ENCODE measurements at regions not wholly inside any gene's neighbourhood (a gene's known extent, or its start where the extent isn't known, plus 50 kb on each side); places are given as distances from the start of the nearest gene placed in this dataset.

DNA sequence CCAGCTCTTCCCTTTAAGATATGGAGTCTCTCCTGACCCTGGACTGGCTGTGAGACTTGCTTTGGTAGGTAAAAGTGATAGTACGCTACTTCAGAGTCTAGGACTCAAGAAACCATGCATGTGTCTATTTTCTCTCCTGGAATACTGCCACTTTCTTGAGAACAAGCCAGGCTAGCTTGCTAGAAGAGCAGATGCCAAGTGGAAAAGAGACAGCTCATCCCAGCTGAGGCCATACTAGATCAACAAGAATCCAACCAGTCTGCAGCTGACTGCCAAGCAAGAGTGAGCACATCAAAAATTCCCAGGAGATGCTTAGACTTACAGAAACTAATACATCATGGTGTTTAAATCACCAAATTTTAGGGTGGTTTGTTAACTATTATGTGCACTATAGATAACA, 208.3 kb upstream of the RBMS3 start:
- DNase-seq = no peak

DNA sequence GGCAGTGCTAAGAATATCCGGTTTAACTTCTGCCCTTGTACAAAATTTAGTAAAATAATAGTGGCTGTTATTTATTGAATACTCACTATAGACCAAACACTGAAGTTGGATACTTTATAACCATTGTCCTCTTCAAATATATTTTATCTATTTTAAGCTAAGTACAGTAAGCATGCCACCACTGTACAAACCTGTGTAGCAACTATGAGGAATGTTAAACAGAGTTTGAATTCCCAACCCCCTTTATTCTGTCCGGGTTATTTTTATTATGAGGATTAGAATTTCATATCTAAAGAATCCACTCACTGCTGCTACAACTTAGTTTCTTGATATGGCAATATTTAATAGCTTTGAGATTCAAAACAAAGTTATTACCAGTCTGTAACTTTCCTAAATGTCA, 203.5 kb upstream of the RBMS3 start:
- DNase-seq = no peak

DNA sequence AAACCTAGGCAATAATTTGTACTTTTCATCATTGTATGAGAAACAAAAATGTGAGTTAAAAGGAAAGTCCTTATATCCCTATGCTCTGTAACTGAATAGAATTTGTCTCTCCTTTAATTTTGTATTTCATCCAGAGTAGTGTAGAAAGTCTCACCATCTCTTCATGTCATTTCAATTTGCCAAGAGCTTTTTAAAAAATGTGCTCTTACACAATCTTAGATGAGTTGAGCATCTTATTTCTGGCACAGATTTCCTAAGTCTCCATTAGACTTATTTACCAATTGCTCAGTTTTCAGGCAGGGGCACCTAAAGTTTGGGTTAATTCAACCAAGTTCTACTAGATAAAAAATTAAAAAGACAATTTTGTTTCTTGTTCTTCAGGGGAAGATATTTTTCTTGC, 201.5 kb upstream of the RBMS3 start:
- DNase-seq = no peak

DNA sequence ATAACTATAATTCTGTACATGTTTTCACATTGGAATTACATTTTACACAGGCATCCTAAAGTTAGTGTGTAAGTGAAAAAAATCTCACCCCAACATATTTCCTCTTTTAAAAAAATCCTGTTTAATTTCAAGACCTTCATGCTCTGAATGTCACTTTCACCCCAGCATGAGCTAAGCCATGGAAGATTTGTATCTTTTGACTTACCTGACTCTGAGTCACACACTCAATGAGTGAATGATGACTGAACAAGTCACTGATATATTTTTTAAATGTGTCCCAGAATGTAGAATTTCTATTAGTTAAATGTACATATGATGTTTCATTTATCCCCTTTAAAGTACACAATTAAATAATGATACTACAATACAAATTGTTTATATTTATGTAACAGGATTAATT, 199.9 kb upstream of the RBMS3 start:
- DNase-seq = no peak

DNA sequence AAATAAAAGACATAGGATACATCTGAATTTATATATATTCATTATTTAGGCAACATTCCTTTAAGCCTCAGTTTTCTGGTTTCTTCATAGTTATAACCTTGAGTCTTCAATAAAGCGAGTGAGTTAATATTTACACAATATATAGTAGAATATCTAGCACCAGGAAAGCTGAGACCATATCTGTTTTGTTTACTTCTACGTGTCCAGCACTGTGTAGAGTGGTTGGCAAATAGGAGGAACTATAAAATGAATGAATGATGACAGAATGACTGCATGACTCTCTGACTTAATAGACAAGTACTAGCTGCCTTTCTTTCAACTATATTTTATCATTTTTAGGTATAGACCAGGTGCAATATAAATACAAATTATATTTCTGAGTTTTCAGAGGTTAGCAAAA, 197.8 kb upstream of the RBMS3 start:
- DNase-seq = no peak

DNA sequence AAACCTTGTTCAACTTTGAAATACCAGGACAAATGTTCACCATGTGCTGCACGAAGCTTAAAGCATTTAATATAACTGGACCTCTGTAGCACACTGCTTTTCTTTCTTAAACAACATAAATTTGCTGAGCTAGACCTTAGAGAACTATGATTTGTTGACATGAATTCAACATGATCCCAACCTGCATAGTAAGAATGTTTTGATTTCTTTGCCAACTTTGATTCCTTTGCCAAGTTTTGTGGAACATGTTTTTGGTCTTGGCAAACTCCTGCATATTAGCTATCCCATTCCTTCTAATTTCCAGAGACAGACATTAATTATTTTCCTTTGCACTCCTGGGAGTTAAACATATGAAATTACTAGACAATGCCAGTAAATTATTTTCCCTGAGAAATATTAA, 197.2 kb upstream of the RBMS3 start:
- no peak for DNase-seq

DNA sequence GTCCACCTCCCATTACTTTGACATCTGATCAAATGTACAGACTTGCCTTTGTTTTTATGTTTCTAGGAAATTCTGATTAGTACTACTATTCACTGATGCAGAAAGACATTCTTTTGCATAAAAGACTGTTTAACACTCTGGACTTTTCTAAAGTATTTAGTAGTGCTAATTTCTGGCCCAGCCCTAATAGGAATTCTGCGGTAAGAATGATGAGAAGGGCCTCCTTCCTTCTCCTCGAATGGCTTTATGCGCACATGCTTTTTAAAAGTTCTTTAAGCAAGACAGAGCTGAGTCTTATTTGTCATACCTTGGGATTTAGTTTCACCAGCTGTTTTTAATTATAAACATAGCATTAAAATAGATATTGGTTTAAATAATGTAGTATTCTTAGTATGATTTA, 192.3 kb upstream of the RBMS3 start:
- DNase-seq = no peak

DNA sequence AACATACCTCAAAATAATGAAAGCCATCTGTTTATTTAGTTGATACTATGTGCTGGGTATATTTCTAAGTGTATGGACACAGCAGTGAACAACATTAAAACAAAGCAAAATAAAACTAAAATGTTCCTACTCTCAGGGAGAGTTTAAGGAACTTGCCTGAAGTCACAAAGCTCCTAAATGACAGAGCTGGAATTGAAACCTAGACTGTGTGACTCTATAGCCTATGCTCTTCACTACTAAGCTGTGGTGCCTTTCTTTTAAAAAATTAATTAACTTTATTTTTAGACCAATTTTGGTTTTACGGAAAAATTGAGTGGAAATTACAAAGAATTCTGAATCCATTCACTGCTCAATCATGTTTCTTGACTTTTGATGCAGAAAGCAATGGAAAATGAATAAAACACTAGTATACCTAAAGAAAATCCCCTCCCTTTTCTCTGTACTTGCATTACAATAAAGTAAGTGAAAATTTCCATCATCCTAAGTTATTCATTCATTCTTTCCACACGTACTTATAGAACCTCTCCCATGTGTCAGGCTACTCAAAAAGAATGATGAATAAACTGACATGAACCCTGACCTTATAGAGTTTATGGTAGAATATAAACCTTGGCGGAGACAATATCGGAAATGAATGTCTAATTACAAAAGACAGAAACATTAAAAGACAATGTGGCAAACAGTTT, 189.8 kb upstream of the RBMS3 start:
- DNase-seq = no peak

DNA sequence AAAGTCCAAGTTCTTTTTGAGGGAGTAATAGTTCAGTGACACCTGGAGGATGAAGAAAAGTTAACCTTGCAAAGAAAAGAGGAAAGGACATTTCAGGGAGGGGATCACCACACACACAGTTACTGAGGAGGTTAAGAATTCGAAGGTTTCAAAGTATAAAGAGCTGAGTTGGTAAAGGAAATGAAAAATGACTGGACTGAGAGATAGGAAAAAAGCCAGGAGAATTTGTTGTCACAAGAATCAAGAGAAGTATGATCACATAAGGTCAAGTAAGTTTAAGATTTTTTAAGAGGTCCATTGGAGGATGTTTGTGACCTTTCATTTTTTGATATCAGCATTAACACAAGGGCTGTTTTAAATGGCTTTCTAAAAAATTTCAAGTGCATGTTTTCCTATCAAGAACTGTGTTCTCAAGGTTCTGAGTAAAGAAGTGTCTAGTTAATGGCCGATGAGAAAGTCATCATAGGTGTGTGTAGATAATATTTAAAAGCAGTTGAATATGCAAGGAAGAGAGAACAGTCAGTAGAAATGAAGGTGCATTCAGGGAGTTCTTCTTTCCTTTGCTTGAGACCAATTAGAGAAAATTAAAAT, 189.2 kb upstream of the RBMS3 start:
- DNase-seq = no peak

DNA sequence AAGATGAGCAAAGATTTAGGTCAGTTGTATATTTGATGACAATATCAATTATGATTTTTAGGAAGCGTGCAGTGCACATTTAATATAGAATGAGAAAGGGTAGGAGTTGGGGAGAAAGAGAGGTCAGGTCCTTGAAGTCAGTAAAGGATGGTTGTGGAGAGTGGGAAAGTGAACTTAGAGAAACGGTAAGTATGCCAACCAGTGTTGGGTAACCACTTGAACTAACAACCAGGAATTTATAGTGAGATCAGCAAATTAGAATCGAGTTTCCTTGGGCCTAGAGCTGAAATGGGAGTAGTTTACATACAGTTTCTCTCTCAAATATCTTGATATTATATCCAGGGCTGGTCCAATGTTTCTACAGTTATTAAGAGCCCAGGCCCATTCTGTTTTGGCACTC, 188.5 kb upstream of the RBMS3 start:
- no peak for DNase-seq

DNA sequence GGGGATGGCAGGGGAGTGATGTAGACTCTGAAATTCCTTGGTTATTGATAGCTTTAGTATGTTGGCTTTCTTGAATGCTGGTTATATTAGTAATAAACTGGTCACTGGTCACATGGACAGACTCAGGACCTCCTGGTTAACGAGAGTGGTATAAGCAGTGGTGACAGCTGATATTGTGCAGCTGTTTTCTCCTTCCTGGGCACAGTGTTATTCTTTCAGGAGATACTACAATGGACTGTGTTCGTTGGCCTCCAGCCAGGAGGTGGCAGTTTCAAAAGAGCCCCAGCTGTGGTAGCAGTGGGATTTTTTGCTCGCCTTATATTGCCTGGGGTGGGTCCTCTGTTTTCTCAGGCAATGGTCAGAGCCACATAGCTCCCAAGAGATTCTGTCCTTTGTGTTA, 181.6 kb upstream of the RBMS3 start:
- DNase-seq = no peak

DNA sequence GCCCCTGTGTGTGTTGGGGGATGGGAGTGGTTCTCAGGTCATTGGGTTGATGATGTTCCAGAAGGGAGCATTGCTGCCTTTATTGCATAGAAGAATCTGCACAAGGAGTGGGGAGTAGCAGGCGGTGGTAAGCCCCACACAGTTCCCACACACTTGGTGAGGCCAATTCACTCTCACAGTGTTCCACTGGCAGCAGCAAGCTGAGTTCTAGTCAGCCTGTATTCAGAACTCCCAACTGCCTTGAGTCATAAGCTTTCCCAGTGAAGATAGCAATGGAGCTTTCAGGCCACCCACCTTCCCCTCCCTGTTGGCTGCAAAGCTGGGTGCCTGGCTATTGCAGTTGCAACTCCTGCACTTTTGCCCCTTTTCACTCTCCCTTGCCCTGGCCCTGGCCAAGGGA, 181.1 kb upstream of the RBMS3 start:
- DNase-seq = no peak

DNA sequence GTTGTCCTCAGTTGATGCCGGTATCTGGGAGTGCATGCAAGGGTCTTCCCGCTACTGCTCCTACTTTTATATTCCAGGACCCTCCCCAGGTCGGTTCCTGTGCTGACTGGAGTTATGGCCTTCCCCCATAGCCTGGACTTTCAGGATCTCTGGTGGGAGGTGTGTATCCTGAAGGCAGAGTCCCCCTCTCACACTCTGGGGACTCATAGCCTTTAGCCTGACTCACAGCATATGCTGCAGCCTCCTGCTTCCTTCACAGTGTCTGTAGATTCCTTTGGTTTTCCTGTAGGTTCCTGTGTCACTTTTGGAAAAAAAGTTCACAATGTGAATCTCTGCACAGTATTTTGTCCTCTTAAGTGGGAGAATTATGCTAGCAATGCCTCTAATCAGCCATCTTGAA, 180.6 kb upstream of the RBMS3 start:
- DNase-seq = no peak

DNA sequence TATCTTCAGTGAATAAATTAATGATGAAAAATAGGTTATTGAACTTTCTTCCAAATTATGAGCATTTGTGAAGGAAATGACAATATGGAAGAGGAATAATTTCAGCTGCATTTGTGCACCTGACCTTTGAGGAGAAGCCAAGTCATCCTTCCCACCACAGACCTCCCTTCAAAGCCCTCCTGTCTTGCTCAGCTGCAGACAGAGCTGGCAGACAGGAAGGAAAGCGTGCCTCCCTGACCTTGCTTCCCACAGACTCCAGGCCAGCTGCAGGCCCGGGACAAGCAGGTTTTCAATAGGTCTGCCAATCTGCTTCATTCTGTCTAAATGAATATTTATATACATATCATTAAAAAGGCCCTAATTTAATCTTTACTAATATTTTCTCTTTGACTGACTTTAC, 152.9 kb upstream of the RBMS3 start:
- no peak for DNase-seq

DNA sequence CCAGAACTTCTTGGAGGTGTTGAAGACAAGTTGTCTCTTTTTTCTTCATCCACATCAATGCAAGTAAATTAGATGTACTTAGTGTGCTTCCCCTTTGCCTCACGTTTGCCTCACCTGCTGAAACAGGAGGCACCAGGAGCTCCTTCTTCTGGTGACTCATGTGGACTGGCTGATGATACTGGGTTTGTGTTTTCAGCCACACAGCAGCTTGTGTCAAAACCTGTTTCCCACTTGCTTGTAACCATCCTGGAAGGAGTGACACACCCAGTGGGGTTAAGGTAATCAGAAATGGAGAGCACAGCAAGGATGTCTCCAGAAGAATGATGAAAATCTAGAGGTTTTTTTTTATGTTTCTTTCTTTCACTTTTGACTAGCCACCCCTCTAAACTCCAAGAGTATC, 143.3 kb upstream of the RBMS3 start:
- no peak for DNase-seq

DNA sequence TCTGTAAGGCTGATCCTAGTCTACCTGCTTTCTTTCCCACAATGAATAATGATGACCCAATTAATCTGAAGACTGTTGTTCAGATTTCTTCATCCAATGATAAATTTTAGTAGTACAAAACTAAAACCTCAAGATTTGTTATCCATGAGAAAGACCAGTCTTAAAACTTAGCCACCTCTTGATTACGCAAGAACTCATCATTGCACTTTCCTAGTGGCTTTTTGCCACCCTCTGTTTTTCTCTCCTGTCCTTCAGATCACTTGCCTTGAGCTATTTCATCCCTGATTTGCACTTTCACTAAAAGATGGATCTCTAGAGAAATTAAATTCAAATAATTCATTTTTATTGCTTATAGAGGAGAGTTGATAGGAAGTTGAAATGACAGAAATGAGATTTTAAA, 142.7 kb upstream of the RBMS3 start:
- no peak for DNase-seq

DNA sequence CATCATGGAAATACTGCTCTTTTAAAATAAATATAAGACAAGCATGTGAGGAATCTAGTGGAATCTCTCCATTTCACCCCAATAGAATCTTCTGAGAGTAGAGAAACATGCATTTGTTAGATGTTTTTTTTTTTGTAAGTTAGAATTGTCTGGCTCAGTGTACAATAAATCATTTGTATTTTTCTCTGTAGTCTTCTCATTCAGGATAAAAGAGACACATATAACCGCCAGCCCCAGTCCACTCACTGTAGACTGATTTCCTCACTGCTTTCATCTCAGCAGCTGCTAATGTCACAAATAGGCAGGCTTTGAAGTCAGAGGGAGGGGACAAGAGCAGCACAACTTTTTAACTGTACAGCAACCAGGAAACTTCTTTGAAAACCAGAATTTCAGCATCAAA, 140.2 kb upstream of the RBMS3 start:
- DNase-seq = no peak

DNA sequence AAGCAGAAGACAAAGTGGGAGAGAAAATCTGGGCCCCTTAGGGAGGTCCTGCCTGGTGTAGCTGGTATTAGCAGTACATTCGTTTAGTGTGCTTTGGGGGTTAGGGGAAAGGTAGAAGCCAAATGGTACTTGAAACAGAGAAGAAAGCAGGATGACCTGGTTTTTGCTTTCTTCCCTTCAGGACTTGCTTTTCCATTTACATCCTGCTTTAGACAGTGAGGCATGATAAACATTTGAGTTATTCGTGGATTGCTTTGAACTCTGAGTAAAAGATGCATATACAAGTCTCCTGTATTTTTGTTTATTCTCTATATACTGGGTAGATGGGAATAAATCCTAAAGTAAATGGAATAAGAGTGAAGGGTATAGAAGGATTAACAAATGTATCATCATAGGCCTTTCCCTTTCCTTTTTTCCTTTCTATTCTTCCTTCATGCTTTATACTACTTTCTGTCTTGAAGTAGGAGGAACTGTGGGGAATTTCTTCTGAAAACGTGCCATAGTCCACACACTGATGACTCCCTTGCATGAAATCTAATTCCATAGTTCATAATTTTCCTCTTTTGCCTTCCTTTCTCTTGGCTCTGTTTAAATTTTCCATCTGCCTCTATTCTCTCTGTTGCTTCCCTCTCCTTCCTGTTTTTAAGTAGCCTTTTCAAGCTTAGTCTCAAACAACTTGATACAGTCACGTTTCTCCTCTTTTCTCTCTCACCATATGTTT, 139.5 kb upstream of the RBMS3 start:
- DNase-seq = no peak

DNA sequence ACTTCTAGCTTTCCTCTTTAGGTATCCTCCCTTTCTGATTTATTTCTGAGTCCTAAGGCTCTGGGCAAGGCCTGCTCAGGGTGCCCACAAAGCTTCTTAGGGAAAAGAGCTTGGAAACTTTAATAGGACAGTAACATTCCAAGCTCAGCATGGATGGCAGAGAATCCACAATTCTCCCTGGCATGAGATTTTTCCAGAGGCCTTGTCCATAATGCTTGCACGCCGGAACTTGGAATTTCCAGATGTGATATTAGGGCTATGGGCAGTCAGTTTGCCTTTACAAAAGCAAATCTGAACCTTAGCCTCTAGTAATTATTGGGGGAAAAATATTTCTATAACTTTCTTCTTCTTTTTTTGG, 139.0 kb upstream of the RBMS3 start:
- DNase-seq = no peak

DNA sequence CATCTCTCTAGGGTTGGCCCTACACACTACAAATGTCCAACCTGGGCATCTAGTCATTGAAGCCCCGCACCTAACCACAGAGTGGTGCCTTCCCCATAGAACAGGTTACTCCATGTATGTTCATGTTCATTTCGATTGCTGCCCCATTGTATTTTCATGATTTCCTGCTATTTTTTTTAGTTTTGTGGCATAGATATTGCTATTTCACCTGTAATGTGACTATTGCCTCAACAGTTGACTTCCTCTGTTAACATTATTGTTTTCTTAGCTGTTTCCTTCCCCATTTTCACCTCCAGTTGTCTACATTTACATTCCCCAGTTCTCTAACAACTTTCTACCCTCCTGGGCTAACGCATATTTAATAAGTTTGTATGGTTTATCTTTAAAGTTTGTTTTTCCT, 137.7 kb upstream of the RBMS3 start:
- no peak for DNase-seq

DNA sequence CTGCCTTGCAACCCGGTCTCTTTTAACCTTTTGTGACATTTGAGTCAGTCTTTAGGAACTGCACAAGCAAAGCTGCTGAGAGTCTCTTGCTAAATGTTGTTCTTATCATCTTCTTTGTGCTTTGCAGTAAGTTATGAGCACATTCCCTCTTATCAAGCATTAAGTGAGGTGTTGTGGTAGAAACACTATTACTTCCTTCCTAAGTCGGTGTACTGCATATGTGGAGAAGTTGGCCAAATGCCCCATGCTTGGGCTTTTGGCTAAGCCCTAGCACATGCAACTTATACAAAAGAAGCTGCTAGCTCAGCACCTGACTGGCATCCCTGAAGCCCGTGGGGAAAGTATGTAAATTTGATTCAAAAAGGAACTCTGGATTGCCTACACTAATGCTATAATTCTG, 136.5 kb upstream of the RBMS3 start:
- no peak for DNase-seq

DNA sequence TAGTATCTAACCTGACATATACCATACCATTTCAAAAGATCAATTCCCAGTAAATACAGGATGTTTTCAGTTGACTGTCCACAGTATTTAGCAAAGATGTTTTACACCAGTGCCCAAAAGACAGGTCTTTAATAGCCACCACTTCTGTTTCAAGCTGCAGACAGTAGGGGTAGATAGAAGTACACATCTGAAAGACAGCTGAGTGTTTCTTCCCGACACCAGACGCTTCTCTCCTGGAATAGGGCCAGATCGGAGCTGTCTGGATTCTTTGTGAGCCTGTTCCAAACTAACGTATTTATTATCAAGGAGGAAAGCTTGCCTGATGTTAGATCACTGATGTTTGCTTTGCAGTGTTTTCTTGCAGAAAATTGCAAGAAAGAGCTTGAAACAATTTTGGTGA, 136.1 kb upstream of the RBMS3 start:
- DNase-seq = peak; percentile 71

DNA sequence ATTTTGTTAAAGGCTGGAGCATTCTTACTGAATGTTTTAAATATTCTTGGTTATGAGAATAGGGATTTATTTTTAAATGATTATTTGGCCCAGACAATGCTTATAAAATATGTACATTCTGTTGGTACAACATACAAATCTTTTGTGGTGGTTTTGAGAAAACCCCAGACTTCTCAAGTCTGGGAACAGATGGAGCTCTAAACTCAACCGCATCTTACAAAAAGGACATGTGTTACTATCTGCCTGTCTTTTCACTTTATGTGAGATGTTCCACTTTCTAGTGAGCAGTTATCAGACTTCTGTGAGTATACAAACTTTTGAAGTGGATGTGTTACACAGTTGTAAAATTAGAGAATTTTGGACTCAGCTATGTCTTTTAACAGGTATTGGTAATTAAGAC, 135.5 kb upstream of the RBMS3 start:
- no peak for DNase-seq

DNA sequence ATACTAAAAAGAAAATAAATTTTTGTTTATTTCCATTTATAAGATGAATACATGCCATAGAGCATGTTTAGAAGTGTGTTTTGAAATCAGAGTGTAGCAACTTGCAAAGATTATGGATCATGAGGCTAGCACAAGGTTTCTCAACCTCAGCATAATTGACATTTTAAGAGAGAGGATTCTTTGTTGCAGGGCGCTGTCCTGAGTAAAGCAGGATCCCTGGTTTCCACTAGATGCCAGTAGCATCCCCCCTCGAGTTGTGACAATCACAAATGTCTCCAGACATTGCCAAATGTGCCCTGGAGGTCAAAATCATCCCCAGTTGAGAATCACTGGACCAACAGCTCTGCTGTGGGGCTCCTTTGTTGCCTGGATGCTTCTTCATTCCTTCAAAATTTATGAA, 128.5 kb upstream of the RBMS3 start:
- DNase-seq = no peak

DNA sequence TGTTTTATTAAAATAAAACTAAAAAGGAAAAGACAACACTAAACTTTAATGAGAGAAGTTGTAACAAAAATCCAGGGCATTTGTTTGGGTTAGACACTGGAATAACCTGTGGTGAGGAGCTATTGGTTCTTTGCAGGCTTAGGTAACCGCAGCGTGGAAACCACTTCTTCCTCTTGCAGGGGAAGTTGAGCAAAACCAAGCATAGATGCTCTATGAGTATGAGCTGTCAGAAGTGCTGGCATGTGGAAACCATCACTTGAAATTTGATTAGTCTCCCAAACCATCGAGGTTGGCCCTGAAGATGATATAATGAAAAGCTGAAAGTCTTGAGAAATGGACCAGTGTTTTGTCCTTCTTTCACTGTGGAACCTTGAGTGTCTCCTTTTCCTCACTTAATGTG, 127.1 kb upstream of the RBMS3 start:
- DNase-seq = no peak

All from NCI-H82 (cell line).